AG09319 (cell line): ENCODE measurements at regions not wholly inside any gene's neighbourhood (a gene's known extent, or its start where the extent isn't known, plus 50 kb on each side); places are given as distances from the start of the nearest gene placed in this dataset.

ENCODE experiments used
- DNase-seq: peaks from one replicate; pipeline ENCODE4 v3.0.0-alpha.2; 2010; ENCODE audit warnings: low read depth; ENCODE audit errors: extremely low read depth
- CTCF ChIP-seq: IDR thresholded peaks from 2 replicates; pipeline ENCODE4 v1.5.1; 2011; ENCODE audit warnings: low read depth, mild to moderate bottlenecking, inconsistent platforms, low read length, moderate library complexity

GRCh38 chr6:104531646-104532045 is 328.1 kb downstream of the HACE1 start:
- DNase-seq, result no peak
- TF ChIP-seq CTCF, result no peak

GRCh38 chr6:104527761-104528415 is 331.8 kb downstream of the HACE1 start:
- no peak for DNase-seq
- peak; percentile 17 for TF ChIP-seq CTCF

- DNase-seq, result no peak
- no peak for TF ChIP-seq CTCF
These were observed 332.4 kb downstream of the HACE1 start for GRCh38 chr6:104527311-104527710.

GRCh38 chr6:104526376-104526775 is 333.3 kb downstream of the HACE1 start:
- no peak for TF ChIP-seq CTCF
- no peak for DNase-seq

- peak; percentile 97 for TF ChIP-seq CTCF
- DNase-seq, result no peak
These were observed 333.9 kb downstream of the HACE1 start for GRCh38 chr6:104525677-104526322.

- no peak for DNase-seq
- TF ChIP-seq CTCF, result no peak
These were observed 337.2 kb downstream of the HACE1 start for GRCh38 chr6:104522533-104522932.

- no peak for DNase-seq
- TF ChIP-seq CTCF, result no peak
These were observed 338.5 kb downstream of the HACE1 start for GRCh38 chr6:104521176-104521575.
